HT1080 (cell line): ENCODE measurements at regions not wholly inside any gene's neighbourhood (a gene's known extent, or its start where the extent isn't known, plus 50 kb on each side); places are given as distances from the start of the nearest gene placed in this dataset.
"Not testable (repeated sequence)": the region's sequence is repeated elsewhere in the genome, so short reads cannot be mapped to it uniquely, and the experiment has no call there.

ENCODE experiments used
- DNase-seq: peaks from one replicate; pipeline ENCODE4 v3.0.0-alpha.2; 2015; ENCODE audit warnings: low read depth

GRCh38 chr7:80082213-80082612, 52.4 kb upstream of the GNAI1 start:
- no peak for DNase-seq

DNA sequence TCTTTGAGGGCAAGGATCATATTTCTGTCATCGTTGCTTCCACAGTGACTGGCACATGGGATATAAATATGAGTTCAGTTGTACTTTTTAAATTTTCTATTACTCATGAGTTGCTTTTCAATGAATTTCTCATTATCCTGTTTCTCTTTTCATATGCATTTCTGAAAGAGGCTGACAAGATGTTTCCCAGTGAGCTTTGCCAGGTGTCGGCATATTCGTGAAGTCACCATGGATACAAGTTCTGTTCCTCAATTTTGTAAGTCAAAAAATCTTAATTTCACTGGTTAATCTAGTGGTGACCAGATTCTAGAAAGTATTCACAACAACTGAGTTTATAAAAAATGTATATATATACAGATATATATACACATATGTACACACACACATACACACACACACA, 55.7 kb upstream of the GNAI1 start:
- DNase-seq: no peak

DNA sequence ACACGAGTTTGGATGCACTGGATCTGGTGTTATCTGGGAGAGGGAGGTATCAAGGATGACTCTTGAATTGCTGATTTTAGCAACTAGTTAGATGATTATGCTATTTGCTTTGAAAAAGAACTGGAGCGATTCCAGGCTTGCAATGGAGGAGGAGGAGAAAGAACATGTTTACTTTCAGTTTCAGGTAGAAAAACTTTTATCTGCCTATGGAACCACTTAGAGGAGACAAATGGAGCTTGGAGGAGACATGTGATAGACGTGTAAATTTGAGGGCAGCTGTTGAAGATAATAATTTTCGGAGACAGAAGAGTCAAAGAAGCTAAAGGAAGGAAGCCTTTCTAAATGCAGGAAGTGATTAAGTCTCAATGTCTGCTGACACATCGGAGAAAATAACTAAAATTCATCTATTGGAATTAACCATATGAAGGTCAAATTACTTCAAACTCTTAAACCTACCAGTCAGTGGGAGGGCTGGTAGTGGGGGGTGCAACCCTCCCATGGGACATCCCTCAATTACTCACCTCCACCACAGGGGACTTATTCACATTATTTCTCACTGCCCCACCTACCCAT, 56.4 kb upstream of the GNAI1 start:
- DNase-seq: peak; percentile 81

DNA sequence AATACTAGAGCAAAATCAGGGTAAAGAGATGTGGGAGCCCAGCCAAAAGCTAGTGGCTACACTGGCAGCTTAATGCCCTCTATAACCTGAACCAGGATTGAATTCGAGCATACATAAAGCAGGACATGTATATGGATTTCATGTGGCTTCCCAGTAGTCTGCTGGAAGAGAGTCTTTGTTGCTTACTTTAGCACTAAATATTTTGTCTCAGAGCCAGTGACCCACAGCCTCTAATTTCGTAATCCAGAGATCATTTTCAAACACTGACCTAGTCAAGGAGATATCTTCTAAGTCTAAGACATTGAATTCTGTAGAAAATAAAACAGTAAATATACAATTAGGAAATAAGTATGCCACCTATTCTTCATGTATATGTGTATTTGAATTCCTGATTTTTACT, 64.2 kb upstream of the GNAI1 start:
- DNase-seq: no peak

DNA sequence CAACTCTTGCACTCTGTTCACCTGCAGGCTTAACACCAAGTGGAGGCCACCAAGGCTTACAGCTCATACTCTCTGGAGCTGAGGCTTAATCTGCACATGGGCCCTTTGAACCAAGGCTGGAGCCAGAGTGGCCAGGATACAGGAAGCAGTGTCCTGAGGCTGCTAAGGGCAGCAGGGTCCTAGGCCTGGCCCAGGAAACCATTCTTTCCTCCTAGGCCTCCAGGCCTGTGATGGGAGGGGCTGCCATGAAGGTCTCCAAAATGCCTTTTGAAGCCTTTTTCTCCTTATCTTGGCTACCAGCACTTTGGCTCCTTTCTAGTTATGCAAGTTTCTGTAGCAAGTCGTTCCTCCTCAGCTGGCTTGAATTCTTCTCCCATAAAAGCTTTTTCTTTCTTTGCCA, 68.0 kb upstream of the GNAI1 start:
- no peak for DNase-seq

- no peak for DNase-seq
These were observed 70.8 kb upstream of the GNAI1 start for GRCh38 chr7:80063834-80064233.

DNA sequence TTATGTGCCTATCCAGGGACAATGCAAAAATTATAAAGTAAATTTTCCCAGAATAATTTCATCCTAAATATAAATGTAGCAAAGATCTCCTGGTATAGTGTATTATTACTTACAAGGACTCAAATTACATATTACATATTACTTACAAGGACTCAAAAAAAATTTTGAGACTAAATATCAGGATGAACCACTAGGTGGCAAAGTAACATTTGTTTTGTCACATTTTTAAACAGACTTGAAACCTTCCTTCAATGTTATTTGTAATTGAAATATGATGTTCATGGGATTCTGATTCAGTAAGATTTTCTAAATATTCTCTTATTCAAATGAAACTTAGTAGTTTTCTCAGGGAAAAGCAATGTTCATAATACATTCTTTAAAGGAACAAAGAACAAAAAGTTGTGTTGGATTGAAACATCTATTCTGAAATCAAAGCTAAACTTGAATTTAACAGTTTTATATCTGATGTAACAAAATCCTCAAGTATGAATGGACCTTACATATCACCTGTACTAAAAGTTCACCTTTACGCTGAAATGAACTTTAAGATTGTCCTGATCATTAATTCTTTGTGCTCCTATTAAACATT, 74.3 kb upstream of the GNAI1 start:
- DNase-seq: peak; percentile 52

DNA sequence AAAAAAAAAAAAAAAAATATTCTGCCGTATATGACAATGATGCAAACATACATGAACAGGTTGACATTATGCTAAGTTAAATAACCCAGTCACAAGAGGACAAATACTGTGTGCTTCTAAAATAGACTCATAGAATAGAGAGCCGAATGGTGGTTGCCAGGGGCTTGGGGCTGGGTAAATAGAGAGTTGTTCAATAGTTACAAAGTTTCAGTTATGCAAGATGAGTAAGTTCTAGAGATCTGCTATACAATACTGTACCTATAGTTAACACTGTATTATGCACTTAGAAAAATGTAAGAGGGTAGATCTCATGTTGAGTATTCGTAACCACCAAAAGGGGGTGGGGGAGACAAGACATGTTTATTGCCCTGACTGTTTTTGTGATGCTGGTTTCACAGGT, 77.1 kb upstream of the GNAI1 start:
- no peak for DNase-seq

- no peak for DNase-seq
These were observed 80.3 kb upstream of the GNAI1 start for GRCh38 chr7:80054356-80054755.

DNA sequence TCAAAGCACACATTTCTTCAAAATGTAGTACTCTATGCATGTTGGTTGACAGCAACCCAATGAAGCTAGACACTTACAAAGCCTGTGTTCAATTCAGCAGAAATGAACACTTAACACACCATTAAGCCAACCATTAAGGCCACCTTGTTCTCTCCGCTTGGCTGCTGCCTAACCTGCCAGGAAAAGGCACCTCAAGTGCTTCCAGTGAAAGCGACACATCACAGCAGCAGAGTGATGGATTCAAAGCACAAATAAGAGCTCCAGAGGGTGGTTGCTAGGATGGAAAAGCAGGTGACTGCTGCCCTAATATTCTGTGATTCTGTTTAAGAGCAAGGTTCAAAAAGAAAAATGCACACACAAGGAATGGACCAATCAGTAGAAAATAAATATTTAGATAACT, 81.5 kb upstream of the GNAI1 start:
- no peak for DNase-seq

DNA sequence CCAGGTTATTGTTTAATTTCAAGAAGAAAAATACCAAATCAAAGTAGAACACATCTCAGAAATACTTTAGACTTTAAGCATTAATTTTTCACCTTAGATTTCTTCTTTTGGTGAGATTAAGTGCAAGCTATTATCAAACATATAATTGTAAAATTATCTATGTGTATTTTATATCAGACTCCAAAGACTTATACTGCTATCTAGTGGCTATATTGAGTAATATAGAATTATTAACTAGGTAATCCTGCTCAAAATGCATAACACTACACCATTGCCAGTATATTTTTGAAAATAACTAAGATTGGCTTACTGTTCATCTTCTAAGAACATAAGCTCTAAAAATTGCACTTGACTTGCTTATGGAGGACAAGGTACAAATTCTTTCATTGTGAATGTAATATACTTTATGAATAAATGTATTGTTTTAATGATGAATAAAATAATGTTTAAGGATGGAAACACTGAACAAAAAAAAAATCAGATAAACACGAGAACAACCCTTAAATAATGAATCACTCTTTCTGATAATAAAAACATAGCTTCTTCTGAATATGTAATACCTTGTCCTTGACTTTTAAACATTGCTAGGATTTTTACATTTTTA, 86.7 kb upstream of the GNAI1 start:
- DNase-seq: no peak

DNA sequence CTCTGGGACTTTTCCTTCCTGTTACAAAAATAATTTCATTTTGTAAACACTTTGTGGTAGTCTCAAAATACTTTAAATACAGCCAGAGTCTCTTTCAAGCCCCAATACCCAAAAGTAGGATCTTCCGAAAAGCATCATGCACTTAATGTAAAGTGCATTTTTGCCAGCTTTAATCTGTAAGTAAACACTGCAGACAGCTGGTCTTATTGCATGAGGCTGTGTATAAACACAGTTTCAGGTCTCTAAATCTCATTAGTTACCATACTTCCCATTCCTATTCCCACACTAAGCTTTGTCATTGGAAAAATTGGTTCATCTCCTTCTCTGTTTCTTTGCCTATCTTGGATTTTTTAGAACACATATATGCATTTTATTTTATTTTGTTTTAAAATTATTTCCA, 87.6 kb upstream of the GNAI1 start:
- no peak for DNase-seq

DNA sequence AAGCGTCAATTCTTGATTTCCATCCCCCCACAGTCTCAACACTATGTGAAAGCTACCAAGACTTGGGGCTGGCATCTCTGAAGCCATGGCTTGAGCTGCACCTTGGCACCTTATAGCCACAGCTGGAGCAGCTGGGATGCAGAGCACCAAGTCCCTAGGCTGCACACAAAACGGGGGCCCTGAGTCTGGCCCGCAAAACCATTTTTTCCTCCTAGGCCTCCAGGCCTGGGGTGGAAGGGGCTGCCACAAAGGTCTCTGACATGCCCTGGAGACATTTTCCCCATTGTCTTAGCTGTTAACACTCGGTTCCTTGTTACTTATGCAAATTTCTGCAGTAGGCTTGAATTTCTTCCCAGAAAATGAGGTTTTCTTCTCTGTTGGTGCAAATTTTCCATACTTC, 89.8 kb upstream of the GNAI1 start:
- DNase-seq: no peak

GRCh38 chr7:80040752-80041151, 93.9 kb upstream of the GNAI1 start:
- no peak for DNase-seq

GRCh38 chr7:80040335-80040734, 94.3 kb upstream of the GNAI1 start:
- no peak for DNase-seq

DNA sequence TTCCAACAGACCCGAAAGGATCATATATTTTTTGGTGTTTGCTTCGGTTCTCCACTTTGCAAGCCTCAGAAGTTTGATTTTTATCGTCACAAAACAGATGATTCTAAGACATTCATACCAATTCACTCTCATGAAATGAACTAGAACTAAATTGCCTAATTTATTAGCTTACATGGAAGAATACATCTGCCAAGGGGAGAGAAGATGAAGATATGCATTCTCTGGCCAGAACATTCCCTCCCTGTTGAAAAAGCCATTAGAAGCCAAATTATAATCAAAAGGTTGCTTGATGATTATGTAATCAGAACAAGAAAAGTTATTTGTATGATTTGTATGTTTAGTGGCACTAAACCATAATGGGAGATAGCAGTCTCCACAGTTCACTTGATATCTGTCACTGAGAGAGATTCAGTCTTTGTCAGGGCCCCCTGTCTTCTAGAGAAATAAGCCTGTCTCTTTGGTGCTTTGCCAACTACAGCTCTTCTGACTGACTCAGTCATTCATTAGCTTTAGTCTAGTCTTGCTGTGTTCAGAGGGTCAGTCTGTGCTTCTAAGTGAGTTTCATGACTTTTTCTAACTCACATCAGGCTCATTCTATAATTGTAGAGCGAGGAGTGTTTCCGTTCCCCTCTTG, 95.3 kb upstream of the GNAI1 start:
- no peak for DNase-seq

DNA sequence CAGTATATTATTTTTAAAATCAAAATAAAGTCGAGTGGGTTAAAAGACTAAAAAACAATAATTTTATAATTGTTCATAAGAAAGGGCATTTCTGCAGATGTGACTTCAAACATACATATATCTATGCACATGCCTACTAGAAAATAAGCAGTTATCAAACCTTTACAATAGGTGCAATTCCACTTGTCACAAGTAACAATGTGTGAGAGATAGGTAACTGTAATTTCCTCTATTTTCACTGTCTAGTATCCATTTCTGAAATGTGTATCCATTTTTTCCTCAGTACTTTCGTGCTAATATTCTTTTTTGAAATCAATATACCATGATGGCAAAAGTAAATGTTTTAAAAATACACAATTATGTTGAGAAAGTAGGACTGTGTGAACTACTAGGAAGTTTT, 96.9 kb upstream of the GNAI1 start:
- no peak for DNase-seq

- no peak for DNase-seq
These were observed 98.5 kb upstream of the GNAI1 start for GRCh38 chr7:80036107-80036506.

DNA sequence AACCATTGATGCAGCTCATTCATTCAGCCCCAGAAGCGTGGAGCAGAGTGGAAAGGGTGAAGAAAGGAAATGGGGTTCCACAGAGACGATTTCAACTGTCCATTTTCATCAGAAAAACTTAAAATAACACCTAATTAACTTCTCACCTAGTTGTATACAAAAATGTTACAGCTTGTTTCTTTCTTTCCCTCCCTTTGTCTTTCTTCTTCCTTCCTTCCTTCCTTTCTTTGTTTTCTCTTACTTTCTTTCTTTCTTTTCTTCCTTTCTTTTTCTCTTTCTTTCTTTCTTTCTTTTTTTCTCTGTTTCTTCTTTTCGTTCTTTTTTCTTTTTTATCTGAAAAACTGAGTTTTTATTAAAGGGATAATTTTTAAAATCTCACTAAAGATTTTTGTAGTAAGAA, 105.9 kb upstream of the GNAI1 start:
- DNase-seq: no peak

GRCh38 chr7:80027611-80028173, 106.9 kb upstream of the GNAI1 start:
- no peak for DNase-seq

DNA sequence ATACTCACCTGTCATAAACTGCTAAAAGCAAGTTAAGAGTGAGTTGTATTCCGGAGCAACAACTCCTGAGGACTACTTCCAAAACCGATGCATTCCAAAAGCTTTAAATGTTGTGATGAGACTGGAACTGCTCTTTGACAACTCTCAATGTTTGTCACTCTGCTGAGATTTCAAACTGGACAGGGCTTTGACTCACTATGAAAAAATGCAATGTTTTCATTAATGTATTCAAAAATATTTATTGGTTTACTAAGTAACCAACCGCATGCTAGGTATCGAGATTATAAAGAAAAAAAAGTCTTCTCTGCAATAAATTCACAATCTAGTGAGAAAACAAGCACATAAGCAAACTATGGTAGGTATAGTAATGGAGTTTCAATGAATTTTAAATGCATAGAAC, 107.9 kb upstream of the GNAI1 start:
- DNase-seq: no peak

DNA sequence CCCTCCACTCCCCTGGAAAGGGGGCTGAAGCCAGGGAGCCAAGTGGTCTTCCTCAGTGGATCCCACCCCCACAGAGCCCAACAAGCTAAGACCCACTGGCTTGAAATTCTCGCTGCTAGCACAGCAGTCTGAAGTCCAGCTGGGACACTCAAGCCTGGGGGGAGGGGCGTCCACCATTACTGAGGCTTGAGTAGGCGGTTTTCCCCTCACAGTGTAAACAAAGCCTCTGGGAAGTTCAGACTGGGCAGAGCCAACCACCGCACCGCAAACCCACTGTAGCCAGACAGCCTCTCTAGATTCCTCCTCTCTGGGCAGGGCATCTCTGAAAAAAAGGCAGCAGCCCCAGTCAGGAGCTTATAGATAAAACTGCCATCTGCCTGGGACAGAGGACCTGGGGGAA, 114.4 kb upstream of the GNAI1 start:
- not testable (repeated sequence) for DNase-seq

DNA sequence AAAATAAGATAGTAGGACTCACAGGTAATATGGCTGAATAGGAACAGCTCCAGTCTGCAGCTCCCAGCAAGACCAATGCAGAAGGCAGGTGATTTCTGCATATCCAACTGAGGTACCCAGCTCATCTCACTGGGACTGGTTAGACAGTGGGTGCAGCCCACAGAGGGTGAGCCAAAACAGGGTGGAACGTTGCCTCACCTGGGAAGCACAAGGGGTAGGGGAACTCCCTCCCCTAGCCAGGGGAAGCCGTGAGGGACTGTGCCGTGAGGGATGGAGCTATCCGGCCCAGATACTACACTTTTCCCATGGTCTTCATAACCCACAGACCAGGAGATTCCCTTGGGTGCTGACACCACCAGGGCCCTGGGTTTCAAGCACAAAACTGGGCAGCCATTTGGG, 114.8 kb upstream of the GNAI1 start:
- not testable (repeated sequence) for DNase-seq
